Right renal pelvis (tissue), 4 donors: ENCODE measurements at regions not wholly inside any gene's neighbourhood (a gene's known extent, or its start where the extent isn't known, plus 50 kb on each side); places are given as distances from the start of the nearest gene placed in this dataset.

Experiments
- DNase-seq, 4 donors: peaks; one replicate each; pipeline ENCODE4 v3.0.0-alpha.2; 2013; ENCODE audit warnings: low read depth in 4 of 4, low spot score in 3 of 4, missing footprints in 1 of 4

- DNase-seq = no peak
Measured at GRCh38 chr18:46422552-46423055, 234.4 kb downstream of the LOXHD1 start.

GRCh38 chr18:46423226-46423805 lies 233.7 kb downstream of the LOXHD1 start:
- DNase-seq = no peak

- DNase-seq = no peak
Measured at GRCh38 chr18:46424898-46425297, 232.1 kb downstream of the LOXHD1 start.

- DNase-seq = no peak
Measured at GRCh38 chr18:46425511-46425910, 231.5 kb downstream of the LOXHD1 start.

- DNase-seq = no peak
Measured at GRCh38 chr18:46426021-46426678, 230.9 kb downstream of the LOXHD1 start.

- DNase-seq = no peak
Measured at GRCh38 chr18:46426679-46427047, 230.4 kb downstream of the LOXHD1 start.
